GM18909 (cell line): ENCODE measurements at regions not wholly inside any gene's neighbourhood (a gene's known extent, or its start where the extent isn't known, plus 50 kb on each side); places are given as distances from the start of the nearest gene placed in this dataset.

Experiments used
- ATAC-seq: cut with Tn5 transposase; IDR thresholded peaks from one replicate; pipeline ENCODE4 v1.9.1; 2021; ENCODE audit warnings: mild to moderate bottlenecking; ENCODE audit not compliant: unreplicated experiment, poor library complexity

- no peak for ATAC-seq
Measured at GRCh38 chr5:110338341-110339083, 388.0 kb downstream of the TMEM232 start.

- no peak for ATAC-seq
Measured at GRCh38 chr5:110339399-110339798, 387.1 kb downstream of the TMEM232 start.

- no peak for ATAC-seq
Measured at GRCh38 chr5:110341836-110342235, 384.6 kb downstream of the TMEM232 start.

- ATAC-seq = no peak
Measured at GRCh38 chr5:110342683-110343082, 383.8 kb downstream of the TMEM232 start.

GRCh38 chr5:110343616-110344015, 382.9 kb downstream of the TMEM232 start:
- no peak for ATAC-seq

- ATAC-seq = no peak
Measured at GRCh38 chr5:110345623-110346022, 380.8 kb downstream of the TMEM232 start.

- no peak for ATAC-seq
Measured at GRCh38 chr5:110346893-110347358, 379.5 kb downstream of the TMEM232 start.

GRCh38 chr5:110347781-110348180, 378.7 kb downstream of the TMEM232 start:
- no peak for ATAC-seq

GRCh38 chr5:110351430-110351829, 375.0 kb downstream of the TMEM232 start:
- no peak for ATAC-seq

- ATAC-seq = no peak
Measured at GRCh38 chr5:110354311-110354710, 372.2 kb downstream of the TMEM232 start.

- ATAC-seq = no peak
Measured at GRCh38 chr5:110354915-110355644, 371.4 kb downstream of the TMEM232 start.

- no peak for ATAC-seq
Measured at GRCh38 chr5:110356677-110357076, 369.8 kb downstream of the TMEM232 start.

GRCh38 chr5:110359221-110359620, 367.2 kb downstream of the TMEM232 start:
- no peak for ATAC-seq

- no peak for ATAC-seq
Measured at GRCh38 chr5:110361471-110361870, 365.0 kb downstream of the TMEM232 start.

GRCh38 chr5:110362261-110362660, 364.2 kb downstream of the TMEM232 start:
- no peak for ATAC-seq

GRCh38 chr5:110366716-110367115, 359.8 kb downstream of the TMEM232 start:
- ATAC-seq = no peak
